ENCODE measurements at regions not wholly inside any gene's neighbourhood (a gene's known extent, or its start where the extent isn't known, plus 50 kb on each side); places are given as distances from the start of the nearest gene placed in this dataset.
"Not testable (repeated sequence)": the region's sequence is repeated elsewhere in the genome, so short reads cannot be mapped to it uniquely, and the experiment has no call there.

- no peak for DNase-seq
Measured at GRCh38 chr4:170388255-170388654, 298.5 kb upstream of the AADAT start.

- no peak for DNase-seq
Measured at GRCh38 chr4:170386971-170387370, 297.2 kb upstream of the AADAT start.

DNA sequence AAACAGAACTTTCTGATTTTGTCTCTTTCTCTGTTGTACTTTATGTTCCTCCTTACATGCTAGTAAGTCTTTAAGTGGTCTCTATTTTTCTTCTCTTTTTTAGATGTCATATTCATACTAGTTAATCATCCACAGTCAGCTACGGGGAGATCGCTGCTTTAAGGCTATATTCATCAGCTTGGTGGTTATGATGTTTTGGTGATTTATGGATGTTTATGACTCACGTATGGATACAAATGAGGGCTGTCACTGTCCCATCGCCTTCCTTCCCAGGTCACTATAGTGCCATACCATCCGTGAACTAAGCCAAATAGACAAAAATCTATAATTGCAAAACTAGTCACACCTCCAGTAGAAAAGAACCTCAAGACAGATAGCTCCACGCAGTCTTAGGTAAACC, 296.8 kb upstream of the AADAT start:
- DNase-seq, result no peak

DNA sequence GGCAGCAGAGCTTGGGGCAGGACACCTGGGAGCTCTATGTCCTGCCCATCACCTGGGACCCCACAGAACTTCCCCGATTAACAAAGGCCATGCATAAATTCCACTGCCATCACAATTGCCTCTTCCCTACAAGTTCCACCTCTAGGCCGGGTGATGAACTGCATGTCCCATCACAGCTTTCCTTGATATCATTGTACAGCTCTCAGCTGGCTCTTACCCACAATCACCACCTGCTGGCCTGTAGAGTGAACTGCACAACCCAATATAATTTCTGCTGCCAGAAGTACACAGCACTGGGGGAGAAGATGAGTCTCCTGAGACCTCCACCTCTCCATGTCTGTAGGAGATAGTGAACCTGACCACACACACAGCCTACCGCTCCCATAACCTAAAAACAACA, 285.0 kb upstream of the AADAT start:
- DNase-seq, result no peak

DNA sequence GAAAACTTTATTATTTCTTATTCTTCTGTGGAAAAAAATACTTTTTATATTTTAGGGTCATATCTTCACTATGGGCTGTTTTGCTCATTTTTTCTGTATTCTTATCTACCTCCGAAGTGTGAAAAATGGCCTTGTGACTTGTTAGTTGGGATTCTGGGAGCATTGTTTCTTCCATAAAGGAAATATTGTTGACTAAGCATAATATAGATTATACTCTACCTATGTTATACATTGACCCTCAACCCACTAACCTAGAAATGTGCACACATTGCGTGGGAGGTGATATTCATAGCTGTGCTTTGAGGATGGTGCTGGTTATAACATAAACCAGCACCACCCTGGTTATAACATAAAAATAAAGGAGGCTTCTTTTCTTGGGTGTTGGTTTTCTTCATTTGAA, 259.2 kb upstream of the AADAT start:
- DNase-seq, result no peak

DNA sequence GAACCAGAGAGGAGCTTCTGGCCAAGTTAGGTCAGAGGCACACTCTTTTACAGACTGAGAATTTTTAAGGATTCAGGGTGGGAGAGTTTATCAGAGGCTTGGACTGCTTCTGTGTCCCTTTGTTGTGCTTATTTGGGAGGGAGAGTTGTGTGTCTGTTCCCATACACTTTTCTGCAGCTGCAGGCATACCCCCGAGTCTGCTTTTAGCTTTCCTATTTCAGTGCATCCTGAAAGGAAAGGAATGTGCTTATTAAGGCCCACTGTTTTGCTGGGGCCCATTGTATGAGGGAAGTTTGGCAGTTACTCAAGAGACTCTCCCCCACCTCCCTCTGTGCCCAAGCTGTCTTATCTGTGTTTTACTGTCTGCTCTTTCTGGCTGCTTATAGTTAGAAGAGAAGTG, 257.4 kb upstream of the AADAT start:
- not testable (repeated sequence) for DNase-seq

DNA sequence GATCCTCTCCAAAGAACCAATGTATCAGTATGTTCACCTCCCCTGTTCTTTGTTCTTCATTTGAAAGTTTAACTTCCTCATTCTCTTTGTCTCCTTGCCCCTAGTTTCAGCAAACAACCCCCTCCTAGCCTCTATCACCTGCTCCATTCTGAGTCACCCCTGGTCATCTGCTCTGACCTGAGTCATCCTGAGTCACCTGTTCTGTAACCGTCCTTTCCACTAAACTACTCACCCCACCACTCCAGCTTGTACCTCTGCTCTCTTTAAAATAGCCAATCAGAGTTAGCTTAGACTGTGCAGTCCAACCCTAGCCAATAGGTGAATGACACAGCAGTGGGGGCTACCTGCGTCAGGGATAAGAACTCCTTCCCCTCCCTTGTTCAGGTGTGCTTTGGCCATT, 249.8 kb upstream of the AADAT start:
- DNase-seq, result no peak

DNA sequence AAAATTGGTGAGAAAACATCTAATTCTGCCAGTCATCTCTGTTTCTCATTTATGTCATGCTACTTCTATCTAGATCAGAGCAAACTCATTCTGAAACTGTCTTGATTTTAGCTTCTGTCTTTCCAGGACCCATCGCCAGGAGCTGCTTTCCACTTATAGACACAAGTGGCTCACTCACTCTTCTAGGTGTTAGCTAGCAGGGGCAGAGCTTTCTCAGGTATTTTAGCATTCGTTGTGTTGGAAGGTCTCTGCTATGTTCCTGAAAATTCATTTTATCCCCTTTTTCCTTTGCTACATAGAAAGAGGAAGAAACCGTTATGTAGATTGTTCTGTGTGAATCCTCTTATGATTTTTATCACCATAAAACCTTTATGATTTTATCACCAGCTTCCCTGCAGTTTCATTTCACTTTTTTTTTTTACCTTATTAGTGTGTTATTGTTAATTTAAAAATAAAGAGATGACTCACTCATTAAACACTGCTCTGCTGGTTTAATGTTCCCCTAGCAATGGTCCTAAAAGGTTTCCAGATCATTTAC, 246.6 kb upstream of the AADAT start:
- DNase-seq, result no peak

- DNase-seq, result no peak
Measured at GRCh38 chr4:170325599-170325998, 235.8 kb upstream of the AADAT start.

- no peak for DNase-seq
Measured at GRCh38 chr4:170323623-170324022, 233.9 kb upstream of the AADAT start.

DNA sequence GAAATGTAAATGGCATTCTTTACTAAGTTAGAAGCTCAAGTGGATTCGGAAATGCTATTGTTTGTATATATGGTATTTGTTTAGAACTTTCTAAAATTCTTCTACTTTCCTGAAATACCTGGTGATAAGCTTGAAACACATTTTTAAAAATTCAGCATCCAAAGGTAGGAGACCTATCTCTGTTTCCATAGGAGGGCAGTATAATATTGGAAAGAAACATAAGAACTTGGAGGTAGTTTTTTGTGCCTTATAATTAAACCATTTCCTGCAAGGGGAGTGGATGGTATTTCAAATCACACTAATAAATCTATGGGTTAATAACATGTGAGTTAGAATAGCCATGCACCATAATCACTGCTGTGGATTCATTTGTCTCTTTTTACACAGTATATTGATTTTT, 217.4 kb upstream of the AADAT start:
- DNase-seq, result no peak

GRCh38 chr4:170306208-170306607, 216.5 kb upstream of the AADAT start:
- no peak for DNase-seq

- no peak for DNase-seq
Measured at GRCh38 chr4:170305627-170306026, 215.9 kb upstream of the AADAT start.

DNA sequence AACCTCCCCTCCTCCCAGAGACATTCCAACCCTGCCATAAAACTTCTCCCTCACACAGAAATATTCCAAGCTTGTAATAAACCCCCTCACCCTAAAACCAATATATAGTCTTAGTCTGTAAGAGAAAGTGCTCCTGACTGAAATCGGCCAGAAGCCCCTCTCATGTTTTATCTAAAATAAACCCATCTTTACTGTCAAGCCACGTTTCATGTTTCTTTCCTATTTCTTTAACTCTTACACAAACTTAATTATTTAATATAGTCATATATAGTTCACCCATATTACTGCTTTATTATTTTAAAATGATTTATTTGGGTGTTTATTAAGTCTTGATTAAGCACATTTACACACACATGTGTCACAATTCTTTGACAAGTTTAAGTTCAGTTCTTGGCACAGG, 191.3 kb upstream of the AADAT start:
- no peak for DNase-seq

DNA sequence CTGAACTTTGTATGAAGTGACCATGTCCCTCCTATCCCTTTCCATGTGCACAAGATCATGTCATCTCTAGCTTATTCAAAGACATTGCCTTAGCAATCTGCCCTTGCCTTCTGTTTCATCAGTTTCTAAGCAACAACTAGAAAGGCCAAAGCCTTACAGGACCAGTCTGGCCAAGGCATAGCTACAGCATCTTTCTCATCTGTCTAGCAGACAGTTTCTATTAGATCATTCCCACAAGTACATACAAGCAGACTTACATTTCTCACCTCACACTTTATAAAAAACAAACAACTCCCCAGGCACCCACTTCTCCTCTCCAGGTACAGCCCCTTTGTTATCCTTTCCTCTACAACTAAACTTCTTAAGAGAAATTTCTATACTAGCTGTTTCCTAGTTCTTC, 188.7 kb upstream of the AADAT start:
- no peak for DNase-seq

DNA sequence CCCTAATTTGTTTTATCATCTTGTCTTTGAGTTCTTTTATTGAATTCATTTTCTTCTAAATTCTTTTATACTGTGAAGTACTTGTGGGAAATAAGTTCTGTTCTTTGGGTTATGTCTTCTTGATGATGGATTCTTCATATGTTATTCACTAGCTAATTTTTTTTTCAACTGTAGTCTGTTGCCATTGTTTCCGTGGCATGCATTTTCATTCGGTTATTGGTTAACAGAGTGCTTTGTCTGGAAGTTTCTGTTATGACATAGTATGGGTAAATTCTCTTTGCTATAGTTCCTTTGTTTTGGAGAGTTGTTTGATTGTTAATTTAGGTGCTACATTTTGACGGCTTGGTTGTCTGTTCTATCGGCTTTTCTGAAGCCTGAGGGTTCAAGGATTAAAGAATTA, 184.9 kb upstream of the AADAT start:
- DNase-seq, result no peak

DNA sequence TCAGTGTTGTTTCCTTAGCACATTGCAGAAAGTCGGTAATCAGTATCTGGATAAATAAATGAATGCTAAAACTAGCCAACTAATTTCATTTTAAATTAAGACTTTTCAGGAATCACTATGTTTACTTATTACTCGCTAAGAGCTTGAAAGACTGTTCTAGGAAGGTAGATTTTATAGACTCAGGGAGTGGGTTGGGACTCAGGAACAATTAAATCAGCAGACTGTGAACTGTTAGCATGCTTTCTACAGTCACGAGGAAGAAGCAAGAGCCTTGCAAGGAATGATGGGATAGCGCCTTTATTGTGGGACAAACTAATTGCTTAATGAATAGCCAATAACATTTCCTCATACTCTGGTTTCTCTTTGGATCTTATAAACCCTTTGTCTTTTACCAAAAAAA, 183.2 kb upstream of the AADAT start:
- no peak for DNase-seq

DNA sequence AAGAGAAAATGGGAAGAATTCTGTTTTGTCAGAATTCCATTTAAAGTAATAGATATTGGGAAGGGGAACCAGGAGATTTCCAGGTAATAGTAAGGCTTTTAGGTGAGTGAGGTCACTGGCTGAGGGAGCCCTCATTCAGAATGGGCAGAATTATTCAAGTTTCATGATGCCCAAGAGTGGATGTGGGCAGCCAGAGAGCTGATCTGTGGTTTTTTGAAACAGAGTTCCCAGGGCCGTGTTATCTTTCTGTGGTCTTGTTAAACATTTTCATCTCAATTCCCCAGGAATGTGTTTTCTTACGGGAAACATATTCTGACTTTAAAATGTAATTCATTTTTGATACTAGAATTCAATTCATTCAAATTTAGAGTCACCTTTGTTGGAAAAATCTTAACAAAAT, 182.0 kb upstream of the AADAT start:
- no peak for DNase-seq

- DNase-seq, result no peak
Measured at GRCh38 chr4:170270628-170271027, 180.9 kb upstream of the AADAT start.

GRCh38 chr4:170269950-170270349, 180.2 kb upstream of the AADAT start:
- DNase-seq, result no peak

DNA sequence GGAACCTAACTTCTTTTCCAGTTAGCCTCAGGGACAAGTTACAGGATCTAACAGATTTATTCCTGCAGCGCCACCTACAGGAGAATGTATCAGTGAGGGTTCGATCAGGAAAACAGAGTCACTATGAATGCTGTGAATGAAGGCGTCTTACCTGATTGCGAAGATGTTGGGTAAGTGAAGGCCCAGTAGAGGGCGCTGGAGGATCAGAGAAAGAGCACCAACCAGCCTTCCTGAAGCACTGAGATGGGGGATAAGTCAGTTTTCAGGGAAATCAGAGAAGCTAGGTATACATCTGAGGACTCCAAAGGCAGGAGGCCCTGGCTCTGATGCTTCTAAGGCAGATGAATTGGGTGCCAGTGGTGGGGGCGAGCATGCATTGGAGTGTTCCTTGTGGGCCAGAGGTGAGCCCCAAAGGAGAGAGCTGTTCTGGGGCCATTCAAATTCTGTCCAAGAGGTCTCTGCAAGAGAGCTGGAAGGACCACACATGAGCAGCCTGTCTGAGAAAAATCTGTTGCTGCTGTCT, 169.9 kb upstream of the AADAT start:
- peak; percentile 5 to 31 for DNase-seq

- no peak for DNase-seq
Measured at GRCh38 chr4:170256807-170257206, 167.1 kb upstream of the AADAT start.

DNA sequence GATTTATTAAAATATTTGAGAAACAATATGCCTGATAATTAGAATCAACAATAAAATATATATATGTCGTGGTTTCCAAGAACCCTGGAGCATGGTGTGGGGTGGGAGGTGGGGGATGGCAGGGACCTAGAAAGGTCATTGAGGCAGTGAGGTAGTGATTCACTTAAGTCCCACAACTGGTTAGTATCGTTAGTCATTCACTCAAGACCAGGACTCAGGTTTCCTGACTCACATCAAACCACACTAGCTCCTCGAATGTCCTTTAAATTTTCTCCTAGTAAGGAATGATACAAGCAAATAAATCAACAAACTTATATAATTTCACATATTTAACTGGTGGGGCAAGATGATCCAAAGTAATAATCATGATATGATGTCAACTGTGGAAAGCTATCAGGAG, 158.8 kb upstream of the AADAT start:
- no peak for DNase-seq

- no peak for DNase-seq
Measured at GRCh38 chr4:170248029-170248428, 158.3 kb upstream of the AADAT start.

- DNase-seq, result no peak
Measured at GRCh38 chr4:170247596-170247995, 157.8 kb upstream of the AADAT start.
